ENCODE measurements at regions not wholly inside any gene's neighbourhood (a gene's known extent, or its start where the extent isn't known, plus 50 kb on each side); places are given as distances from the start of the nearest gene placed in this dataset.
A peak's percentile ranks its signal among the peaks of the same experiment; 100 is the strongest.

- H3K9me3 ChIP-seq (ENCODE audit: control insufficient read depth, low read length), result no peaks in the 10 kb centered on the region
- WGBS, 2 experiments, result 59 to 60% methylated on average over 3 of the region's 3 CpGs
Measured at GRCh38 chr3:166248784-166249183, 411.6 kb upstream of the BCHE start.

DNA sequence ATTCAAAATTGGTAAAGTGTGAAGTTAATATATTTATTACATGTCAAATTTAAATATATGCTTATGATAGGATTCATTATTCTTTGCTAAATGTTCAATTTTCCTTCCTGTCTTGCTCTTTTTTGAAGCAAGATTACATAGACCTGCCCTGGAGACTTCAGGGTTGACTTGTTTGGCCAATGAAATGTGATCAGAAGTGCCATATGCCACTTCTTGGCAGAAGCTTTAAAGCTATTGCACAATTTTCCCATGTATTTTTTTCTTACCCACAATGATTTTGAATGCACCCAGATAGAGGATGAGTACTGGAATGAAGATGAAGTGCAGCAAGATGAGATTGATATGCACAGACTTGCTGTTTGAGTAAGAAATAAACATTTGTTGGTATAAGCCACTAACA lies 406.3 kb upstream of the BCHE start:
- Histone ChIP-seq H3K4me1 (ENCODE audit: control insufficient read depth, insufficient read depth, low read length) (no peaks in the 10 kb centered on the region), H3K27ac (ENCODE audit: insufficient read depth, low read depth, low read length, poor library complexity, severe bottlenecking) (no peak overlapping the region), H3K27me3 (ENCODE audit: control insufficient read depth, insufficient read depth, low read length, poor library complexity, severe bottlenecking) (no peaks in the 10 kb centered on the region), H3K4me3 (ENCODE audit: insufficient read depth, low read depth, low read length) (no peak overlapping the region), H3K9me3 (ENCODE audit: control insufficient read depth, low read length) (no peaks in the 10 kb centered on the region), H3K36me3 (ENCODE audit: control insufficient read depth, insufficient read depth, low read length) (no peaks in the 10 kb centered on the region)

More at GRCh38 chr3:166248784-166249183, 411.6 kb upstream of the BCHE start:
- H3K4me1 ChIP-seq (ENCODE audit: control insufficient read depth, insufficient read depth, low read length), result no peaks in the 10 kb centered on the region
- H3K4me3 ChIP-seq (ENCODE audit: insufficient read depth, low read depth, low read length), result no peak overlapping the region
- no peaks in the 10 kb centered on the region for H3K27me3 ChIP-seq (ENCODE audit: control insufficient read depth, insufficient read depth, low read length, poor library complexity, severe bottlenecking)
- no peak overlapping the region for H3K27ac ChIP-seq (ENCODE audit: insufficient read depth, low read depth, low read length, poor library complexity, severe bottlenecking)
- no peaks in the 10 kb centered on the region for H3K36me3 ChIP-seq (ENCODE audit: control insufficient read depth, insufficient read depth, low read length)

DNA sequence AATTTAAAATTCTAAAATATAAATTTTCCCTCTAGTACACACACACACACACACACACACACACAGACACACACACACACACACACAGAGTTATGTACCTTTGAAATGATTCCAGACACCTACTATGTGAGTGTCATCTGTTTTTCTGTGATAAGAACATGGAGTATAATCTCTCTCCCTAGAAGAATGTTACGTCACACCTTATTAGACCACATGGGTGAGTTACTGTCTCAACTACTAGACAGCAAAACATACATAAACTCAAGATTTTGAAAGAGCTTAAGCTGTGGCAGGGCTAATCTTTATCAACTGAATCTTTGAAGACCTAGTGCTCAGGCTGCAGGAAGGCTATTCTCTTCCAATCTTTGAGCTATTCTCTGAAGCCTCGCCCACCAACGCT lies 385.9 kb upstream of the BCHE start:
- Histone ChIP-seq H3K9me3 (ENCODE audit: control insufficient read depth, low read length) (no peaks in the 10 kb centered on the region), H3K4me1 (ENCODE audit: control insufficient read depth, insufficient read depth, low read length) (no peaks in the 10 kb centered on the region), H3K27ac (ENCODE audit: insufficient read depth, low read depth, low read length, poor library complexity, severe bottlenecking) (no peak overlapping the region), H3K4me3 (ENCODE audit: insufficient read depth, low read depth, low read length) (no peak overlapping the region), H3K27me3 (ENCODE audit: control insufficient read depth, insufficient read depth, low read length, poor library complexity, severe bottlenecking) (no peaks in the 10 kb centered on the region), H3K36me3 (ENCODE audit: control insufficient read depth, insufficient read depth, low read length) (no peaks in the 10 kb centered on the region)
- 91 to 95% methylated on average over 3 of the region's 3 CpGs for WGBS, 2 experiments

GRCh38 chr3:166211451-166211850 lies 374.2 kb upstream of the BCHE start:
- 61 to 75% methylated on average over 4 of the region's 4 CpGs for WGBS, 2 experiments
- Histone ChIP-seq H3K4me3 (ENCODE audit: insufficient read depth, low read depth, low read length) (no peak overlapping the region), H3K27ac (ENCODE audit: insufficient read depth, low read depth, low read length, poor library complexity, severe bottlenecking) (peak overlapping the region; percentile 65), H3K9me3 (ENCODE audit: control insufficient read depth, low read length) (no peaks in the 10 kb centered on the region), H3K4me1 (ENCODE audit: control insufficient read depth, insufficient read depth, low read length) (peaks cover 5% of the 10 kb centered on the region), H3K36me3 (ENCODE audit: control insufficient read depth, insufficient read depth, low read length) (no peaks in the 10 kb centered on the region), H3K27me3 (ENCODE audit: control insufficient read depth, insufficient read depth, low read length, poor library complexity, severe bottlenecking) (no peaks in the 10 kb centered on the region)

DNA sequence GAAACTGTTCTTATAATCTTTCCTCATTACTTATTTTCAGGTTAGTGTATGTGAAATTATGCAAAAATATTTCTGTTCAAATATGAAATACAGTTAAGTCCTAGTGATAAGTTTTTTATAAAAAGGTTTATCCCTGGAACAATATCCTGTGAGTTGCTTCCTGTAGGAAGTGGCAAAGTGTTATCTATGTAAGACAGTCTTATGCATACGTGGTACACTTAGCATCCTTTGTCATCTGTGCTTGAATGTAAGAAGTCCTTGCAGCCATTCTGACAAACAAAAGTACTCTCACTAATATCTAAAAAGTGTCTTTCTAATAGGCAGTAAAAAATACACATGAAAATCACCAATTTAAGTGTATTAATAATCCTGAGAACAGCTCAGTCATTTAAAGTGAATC lies 372.5 kb upstream of the BCHE start:
- Histone ChIP-seq H3K27ac (ENCODE audit: insufficient read depth, low read depth, low read length, poor library complexity, severe bottlenecking) (no peak overlapping the region), H3K9me3 (ENCODE audit: control insufficient read depth, low read length) (no peaks in the 10 kb centered on the region), H3K27me3 (ENCODE audit: control insufficient read depth, insufficient read depth, low read length, poor library complexity, severe bottlenecking) (no peaks in the 10 kb centered on the region), H3K36me3 (ENCODE audit: control insufficient read depth, insufficient read depth, low read length) (no peaks in the 10 kb centered on the region), H3K4me1 (ENCODE audit: control insufficient read depth, insufficient read depth, low read length) (peaks cover 5% of the 10 kb centered on the region), H3K4me3 (ENCODE audit: insufficient read depth, low read depth, low read length) (no peak overlapping the region)
- WGBS, 2 experiments, result 93% methylated on average over 1 of the region's 1 CpG; no CpG with 5 or more reads in 1 of the 2 experiments

GRCh38 chr3:166205158-166205557 lies 367.9 kb upstream of the BCHE start:
- no peaks in the 10 kb centered on the region for H3K9me3 ChIP-seq (ENCODE audit: control insufficient read depth, low read length)
- no peak overlapping the region for H3K4me3 ChIP-seq (ENCODE audit: insufficient read depth, low read depth, low read length)
- H3K4me1 ChIP-seq (ENCODE audit: control insufficient read depth, insufficient read depth, low read length), result no peaks in the 10 kb centered on the region
- H3K27ac ChIP-seq (ENCODE audit: insufficient read depth, low read depth, low read length, poor library complexity, severe bottlenecking), result no peak overlapping the region
- no peaks in the 10 kb centered on the region for H3K36me3 ChIP-seq (ENCODE audit: control insufficient read depth, insufficient read depth, low read length)
- H3K27me3 ChIP-seq (ENCODE audit: control insufficient read depth, insufficient read depth, low read length, poor library complexity, severe bottlenecking), result no peaks in the 10 kb centered on the region
- WGBS, 2 experiments, result 85 to 95% methylated on average over 5 to 7 of the region's 7 CpGs

GRCh38 chr3:166201476-166201875 lies 364.3 kb upstream of the BCHE start:
- Histone ChIP-seq H3K4me1 (ENCODE audit: control insufficient read depth, insufficient read depth, low read length) (no peaks in the 10 kb centered on the region), H3K36me3 (ENCODE audit: control insufficient read depth, insufficient read depth, low read length) (no peaks in the 10 kb centered on the region), H3K27ac (ENCODE audit: insufficient read depth, low read depth, low read length, poor library complexity, severe bottlenecking) (no peak overlapping the region), H3K27me3 (ENCODE audit: control insufficient read depth, insufficient read depth, low read length, poor library complexity, severe bottlenecking) (no peaks in the 10 kb centered on the region), H3K4me3 (ENCODE audit: insufficient read depth, low read depth, low read length) (no peak overlapping the region), H3K9me3 (ENCODE audit: control insufficient read depth, low read length) (no peaks in the 10 kb centered on the region)
- WGBS, 2 experiments, result 77 to 79% methylated on average over 3 of the region's 3 CpGs

DNA sequence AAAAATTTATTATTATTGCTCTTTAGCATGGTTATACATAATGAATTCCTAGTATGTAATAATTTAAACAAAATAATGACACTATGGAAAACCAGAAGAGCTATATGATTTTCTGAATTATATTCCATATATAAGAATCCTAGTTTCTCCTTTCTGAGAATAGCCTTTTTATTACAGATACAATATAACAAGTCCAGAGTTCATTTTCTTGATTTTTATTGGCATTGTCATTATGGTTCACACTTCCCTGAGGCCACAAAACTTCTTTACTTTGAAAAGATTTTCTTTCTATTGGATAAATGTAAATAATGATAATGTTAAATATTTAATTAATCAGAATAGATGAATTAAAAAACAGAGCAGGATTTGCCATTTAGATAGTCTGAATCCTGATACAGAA lies 362.3 kb upstream of the BCHE start:
- no peak overlapping the region for H3K4me3 ChIP-seq (ENCODE audit: insufficient read depth, low read depth, low read length)
- no peaks in the 10 kb centered on the region for H3K36me3 ChIP-seq (ENCODE audit: control insufficient read depth, insufficient read depth, low read length)
- no peak overlapping the region for H3K27ac ChIP-seq (ENCODE audit: insufficient read depth, low read depth, low read length, poor library complexity, severe bottlenecking)
- H3K27me3 ChIP-seq (ENCODE audit: control insufficient read depth, insufficient read depth, low read length, poor library complexity, severe bottlenecking), result no peaks in the 10 kb centered on the region
- no peaks in the 10 kb centered on the region for H3K9me3 ChIP-seq (ENCODE audit: control insufficient read depth, low read length)
- H3K4me1 ChIP-seq (ENCODE audit: control insufficient read depth, insufficient read depth, low read length), result no peaks in the 10 kb centered on the region

DNA sequence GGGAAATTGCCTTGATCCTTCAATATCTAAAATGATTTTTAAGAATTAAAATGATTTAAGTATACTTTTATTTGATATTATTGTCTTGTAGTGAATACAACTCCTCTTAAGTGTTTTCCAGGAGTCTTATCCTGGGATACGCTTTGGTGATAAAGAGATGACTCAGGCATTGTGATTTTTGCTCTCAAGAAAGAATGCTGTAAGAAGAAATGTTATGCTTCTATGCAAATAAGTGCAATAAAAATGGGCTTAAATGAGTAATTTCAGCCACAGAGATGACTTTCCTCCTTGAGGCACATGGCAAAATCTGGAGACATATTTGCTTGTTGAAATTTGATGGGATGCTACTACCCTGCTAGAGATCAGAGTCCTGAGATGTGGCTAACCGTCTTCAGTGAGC lies 358.6 kb upstream of the BCHE start:
- no peaks in the 10 kb centered on the region for H3K4me1 ChIP-seq (ENCODE audit: control insufficient read depth, insufficient read depth, low read length)
- no peak overlapping the region for H3K27ac ChIP-seq (ENCODE audit: insufficient read depth, low read depth, low read length, poor library complexity, severe bottlenecking)
- WGBS, 2 experiments, result 89 to 93% methylated on average over 2 of the region's 2 CpGs
- no peaks in the 10 kb centered on the region for H3K36me3 ChIP-seq (ENCODE audit: control insufficient read depth, insufficient read depth, low read length)
- H3K9me3 ChIP-seq (ENCODE audit: control insufficient read depth, low read length), result no peaks in the 10 kb centered on the region
- no peaks in the 10 kb centered on the region for H3K27me3 ChIP-seq (ENCODE audit: control insufficient read depth, insufficient read depth, low read length, poor library complexity, severe bottlenecking)
- no peak overlapping the region for H3K4me3 ChIP-seq (ENCODE audit: insufficient read depth, low read depth, low read length)

- Histone ChIP-seq H3K27me3 (ENCODE audit: control insufficient read depth, insufficient read depth, low read length, poor library complexity, severe bottlenecking) (no peaks in the 10 kb centered on the region), H3K27ac (ENCODE audit: insufficient read depth, low read depth, low read length, poor library complexity, severe bottlenecking) (no peak overlapping the region), H3K4me3 (ENCODE audit: insufficient read depth, low read depth, low read length) (no peak overlapping the region), H3K36me3 (ENCODE audit: control insufficient read depth, insufficient read depth, low read length) (no peaks in the 10 kb centered on the region), H3K9me3 (ENCODE audit: control insufficient read depth, low read length) (no peaks in the 10 kb centered on the region), H3K4me1 (ENCODE audit: control insufficient read depth, insufficient read depth, low read length) (peaks cover 7% of the 10 kb centered on the region)
- 94 to 96% methylated on average over 2 of the region's 2 CpGs for WGBS, 2 experiments
Measured at GRCh38 chr3:166191411-166191810, 354.2 kb upstream of the BCHE start.

GRCh38 chr3:166190360-166190759 lies 353.1 kb upstream of the BCHE start:
- Histone ChIP-seq H3K9me3 (ENCODE audit: control insufficient read depth, low read length) (no peaks in the 10 kb centered on the region), H3K36me3 (ENCODE audit: control insufficient read depth, insufficient read depth, low read length) (no peaks in the 10 kb centered on the region), H3K27me3 (ENCODE audit: control insufficient read depth, insufficient read depth, low read length, poor library complexity, severe bottlenecking) (no peaks in the 10 kb centered on the region), H3K4me1 (ENCODE audit: control insufficient read depth, insufficient read depth, low read length) (peaks cover 7% of the 10 kb centered on the region), H3K4me3 (ENCODE audit: insufficient read depth, low read depth, low read length) (no peak overlapping the region), H3K27ac (ENCODE audit: insufficient read depth, low read depth, low read length, poor library complexity, severe bottlenecking) (no peak overlapping the region)
- 23 to 59% methylated on average over 1 of the region's 1 CpG for WGBS, 2 experiments

All from ectodermal cell (in vitro differentiated cells).